Neural progenitor cell (in vitro differentiated cells): ENCODE measurements at regions not wholly inside any gene's neighbourhood (a gene's known extent, or its start where the extent isn't known, plus 50 kb on each side); places are given as distances from the start of the nearest gene placed in this dataset.
"Not testable (repeated sequence)": the region's sequence is repeated elsewhere in the genome, so short reads cannot be mapped to it uniquely, and the experiment has no call there.

Experiments used
- CTCF ChIP-seq: fragments of 200-600 bp; sonication (generic); IDR thresholded peaks from 2 replicates; pipeline ENCODE4 v1.5.1; 2017; ENCODE audit warnings: antibody characterized with exemption, mild to moderate bottlenecking
- EZH2 ChIP-seq: fragments of 200-600 bp; sonication (generic); IDR thresholded peaks from 2 replicates; pipeline ENCODE4 v1.6.1; 2017; ENCODE audit warnings: antibody characterized with exemption, mild to moderate bottlenecking, moderate library complexity
- EZH2phosphoT487 ChIP-seq: fragments of 200-600 bp; sonication (generic); IDR thresholded peaks from 2 replicates; pipeline ENCODE4 v1.6.1; 2017; ENCODE audit warnings: antibody characterized with exemption

- not testable (repeated sequence) for TF ChIP-seq EZH2phosphoT487, CTCF, EZH2
Observed at GRCh38 chr2:62629310-62629709, 76.2 kb upstream of the EHBP1 start.
